ENCODE measurements at regions not wholly inside any gene's neighbourhood (a gene's known extent, or its start where the extent isn't known, plus 50 kb on each side); places are given as distances from the start of the nearest gene placed in this dataset.

DNA sequence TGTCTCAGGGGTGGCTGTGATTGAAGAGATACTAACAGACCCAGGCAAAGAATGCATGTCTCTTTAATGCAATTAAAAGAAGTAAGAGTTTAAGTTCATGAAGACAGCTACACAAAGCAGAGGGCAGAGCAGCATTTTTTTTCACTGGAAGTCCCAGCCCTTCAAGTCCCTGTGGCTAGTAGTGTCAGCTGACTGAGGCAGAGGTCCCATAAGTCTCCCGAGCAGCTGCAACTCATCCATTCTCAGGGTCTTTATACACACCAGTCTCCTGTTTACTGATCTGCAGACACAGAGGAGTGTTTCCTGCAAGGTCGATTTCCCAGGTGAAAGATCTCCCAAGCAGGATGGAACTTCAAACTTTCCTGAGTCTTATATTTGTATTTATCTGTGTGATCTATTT lies 169.4 kb upstream of the GLRA1 start:
- TF ChIP-seq CTCF (IDR thresholded peaks at IDR 0.05) (no peak), POLR2A (IDR thresholded peaks at IDR 0.05) (no peak), POLR2AphosphoS5 (IDR thresholded peaks at IDR 0.05; ENCODE audit: insufficient read depth in 1 of 2, low read depth in 1 of 2) (no peak)

All from vagina (tissue), 2 donors.